GM13976 (cell line): ENCODE measurements at regions not wholly inside any gene's neighbourhood (a gene's known extent, or its start where the extent isn't known, plus 50 kb on each side); places are given as distances from the start of the nearest gene placed in this dataset.

Experiments
- DNase-seq: peaks from one replicate; pipeline ENCODE4 v3.0.0; 2012; ENCODE audit warnings: low spot score
- in situ Hi-C: fragments of 300-500 bp; cut with MboI; formaldehyde crosslinking; loops from one replicate; pipeline ENCODE4 v1.12.0; 2022; ENCODE audit warnings: low sequenced_read_pairs, mixed read lengths, inconsistent platforms; ENCODE audit not compliant: unreplicated experiment
- TF ChIP-seq, protein P1 (sequence below): IDR thresholded peaks from 2 replicates; pipeline ENCODE4 v1.5.1; 2012; ENCODE audit warnings: borderline replicate concordance, mild to moderate bottlenecking; ENCODE audit not compliant: insufficient read depth; ENCODE audit errors: extremely low read depth, missing control alignments, control extremely low read depth

DNA sequence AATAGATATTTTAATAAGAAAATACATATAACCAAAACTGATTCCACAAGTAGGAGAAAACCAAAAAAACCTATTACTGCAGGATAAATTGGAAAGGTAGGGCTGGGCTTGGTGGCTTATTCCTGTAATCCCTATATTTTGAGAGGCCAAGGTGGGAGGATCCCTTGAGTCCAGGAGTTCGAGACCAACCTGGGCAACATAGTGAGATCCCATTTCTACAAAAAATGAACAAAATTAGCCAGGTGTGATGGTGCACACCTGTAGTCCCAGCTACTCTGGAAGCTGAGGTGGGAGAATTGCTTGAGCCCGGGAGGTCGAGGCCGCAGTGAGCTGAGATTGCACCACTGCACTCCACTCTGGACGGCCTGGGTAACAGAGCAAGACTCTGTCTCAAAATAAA, 189.2 kb upstream of the IER5L start:
- in situ Hi-C loops: no loop called here
- TF ChIP-seq, protein P1, sequence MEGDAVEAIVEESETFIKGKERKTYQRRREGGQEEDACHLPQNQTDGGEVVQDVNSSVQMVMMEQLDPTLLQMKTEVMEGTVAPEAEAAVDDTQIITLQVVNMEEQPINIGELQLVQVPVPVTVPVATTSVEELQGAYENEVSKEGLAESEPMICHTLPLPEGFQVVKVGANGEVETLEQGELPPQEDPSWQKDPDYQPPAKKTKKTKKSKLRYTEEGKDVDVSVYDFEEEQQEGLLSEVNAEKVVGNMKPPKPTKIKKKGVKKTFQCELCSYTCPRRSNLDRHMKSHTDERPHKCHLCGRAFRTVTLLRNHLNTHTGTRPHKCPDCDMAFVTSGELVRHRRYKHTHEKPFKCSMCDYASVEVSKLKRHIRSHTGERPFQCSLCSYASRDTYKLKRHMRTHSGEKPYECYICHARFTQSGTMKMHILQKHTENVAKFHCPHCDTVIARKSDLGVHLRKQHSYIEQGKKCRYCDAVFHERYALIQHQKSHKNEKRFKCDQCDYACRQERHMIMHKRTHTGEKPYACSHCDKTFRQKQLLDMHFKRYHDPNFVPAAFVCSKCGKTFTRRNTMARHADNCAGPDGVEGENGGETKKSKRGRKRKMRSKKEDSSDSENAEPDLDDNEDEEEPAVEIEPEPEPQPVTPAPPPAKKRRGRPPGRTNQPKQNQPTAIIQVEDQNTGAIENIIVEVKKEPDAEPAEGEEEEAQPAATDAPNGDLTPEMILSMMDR: no peak
- no peak for DNase-seq

DNA sequence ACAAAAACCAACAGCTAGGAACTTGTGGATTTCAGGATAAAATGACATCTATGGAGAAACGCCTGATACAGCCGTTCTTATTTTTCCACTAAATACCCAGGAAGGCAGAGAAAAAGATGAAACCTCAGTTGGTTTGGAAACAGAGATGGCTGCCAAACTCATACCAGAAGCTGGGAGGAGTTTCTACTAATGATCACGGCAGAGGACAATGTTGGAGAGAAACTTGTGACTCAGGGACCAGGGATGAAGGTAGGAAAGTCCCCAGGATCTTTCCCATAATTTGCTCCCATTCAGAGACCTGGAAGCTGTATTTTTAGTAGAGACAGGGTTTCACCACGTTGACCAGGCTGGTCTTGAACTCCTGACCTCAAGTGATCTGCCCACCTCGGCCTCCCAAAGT, 187.1 kb upstream of the IER5L start:
- no peak for DNase-seq
- TF ChIP-seq, protein P1: no peak
- in situ Hi-C loops: no loop called here

- no peak for DNase-seq
- in situ Hi-C loops: no loop called here
- TF ChIP-seq, protein P1: no peak
Measured at GRCh38 chr9:129363216-129363873, 185.3 kb upstream of the IER5L start.

DNA sequence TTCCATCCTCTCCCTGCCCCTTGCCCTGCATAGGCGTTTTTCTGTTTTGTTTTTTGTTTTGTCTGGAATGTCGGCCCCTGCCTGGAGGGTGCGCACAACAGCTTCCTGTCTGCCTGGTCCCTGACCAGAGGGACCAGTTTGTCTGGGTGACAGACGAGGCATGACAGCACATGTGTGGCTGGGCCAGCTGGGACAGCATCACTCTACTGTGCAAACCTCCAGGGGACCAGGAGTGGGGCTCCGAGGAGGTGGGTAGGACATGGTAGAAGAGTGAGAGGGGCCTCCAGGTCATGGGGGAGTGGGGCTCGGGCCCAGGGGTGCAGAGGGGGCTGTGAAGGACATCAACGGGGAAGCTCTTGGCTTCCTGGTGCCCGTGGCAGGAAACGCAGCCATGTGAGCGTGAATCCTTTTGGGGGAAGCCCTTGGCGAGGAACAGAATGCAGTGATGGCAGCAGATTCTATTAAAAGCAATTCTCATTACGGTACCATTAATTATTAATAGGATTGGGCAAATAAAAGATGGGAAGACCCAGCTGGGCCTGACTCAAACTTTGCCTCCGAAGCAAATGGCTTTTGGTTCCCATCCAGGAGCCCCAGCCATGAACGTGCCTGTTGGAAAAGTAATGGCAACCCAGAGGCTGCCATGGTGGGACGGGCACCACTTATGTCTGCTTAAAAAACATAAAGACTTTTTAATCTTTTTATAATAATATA, 184.4 kb upstream of the IER5L start:
- no peak for DNase-seq
- in situ Hi-C loops: no loop called here
- TF ChIP-seq, protein P1: no peak

DNA sequence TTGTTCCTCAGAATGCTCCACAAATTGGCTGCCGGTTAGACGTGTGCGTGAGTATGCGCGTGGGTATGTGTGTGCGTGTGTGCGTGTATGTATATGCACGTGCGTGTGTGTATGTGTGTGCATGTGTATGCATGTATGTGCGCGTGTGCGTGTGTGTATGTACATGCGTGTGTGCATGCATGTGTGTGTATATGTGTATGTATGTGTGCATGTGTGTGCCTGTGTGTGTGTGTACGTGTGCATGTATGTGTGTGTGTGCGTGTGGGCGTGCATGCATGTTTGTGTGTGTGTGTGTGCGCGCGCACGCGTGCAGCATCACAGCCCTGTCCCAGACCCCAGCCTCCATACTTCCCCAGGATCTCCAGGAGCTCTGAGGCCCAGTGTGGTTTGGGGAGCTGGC, 183.1 kb upstream of the IER5L start:
- TF ChIP-seq, protein P1: no peak
- in situ Hi-C loops: no loop called here

DNA sequence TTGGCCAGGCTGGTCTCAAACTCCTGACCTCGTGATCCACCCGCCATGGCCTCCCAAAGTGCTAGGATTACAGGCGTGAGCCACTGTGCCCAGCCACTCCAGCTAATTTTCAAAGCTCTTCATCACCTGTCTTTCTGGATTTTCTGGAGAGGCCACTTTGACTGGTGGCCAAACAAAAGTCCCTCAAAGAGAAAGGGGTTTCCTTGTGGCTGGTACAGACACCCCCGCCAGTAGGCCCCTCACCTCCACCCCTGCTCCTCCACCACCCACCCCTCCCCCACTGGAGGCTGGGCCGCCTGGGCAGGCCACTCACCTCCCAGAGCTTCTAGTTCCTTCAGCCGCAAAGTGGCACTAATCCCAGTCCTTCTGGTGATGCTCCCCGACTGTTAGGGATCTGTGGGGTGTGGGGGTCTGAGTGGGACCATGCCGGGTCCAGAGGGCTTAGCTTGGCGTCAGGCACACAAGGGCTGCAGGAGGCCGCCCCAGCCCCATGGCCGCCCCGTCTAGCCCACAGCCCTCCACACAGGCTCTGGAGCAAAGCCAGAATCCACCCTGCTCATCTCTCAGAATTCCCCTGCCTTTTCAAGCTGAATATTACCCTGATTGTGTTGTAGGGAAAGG, 182.0 kb upstream of the IER5L start:
- in situ Hi-C loops: no loop called here
- TF ChIP-seq, protein P1: no peak
- DNase-seq: no peak

More for the DNA sequence above, 183.1 kb upstream of the IER5L start:
- no peak for DNase-seq
